D721Med (cell line): ENCODE measurements at regions not wholly inside any gene's neighbourhood (a gene's known extent, or its start where the extent isn't known, plus 50 kb on each side); places are given as distances from the start of the nearest gene placed in this dataset.

Experiments used
- DNase-seq: peaks from one replicate; pipeline ENCODE4 v3.0.0; 2011; ENCODE audit warnings: low spot score; ENCODE audit not compliant: insufficient read length
- FAIRE-seq: peaks from 2 replicates; lab custom pipeline; 2011; peaks lifted over from hg19 to GRCh38; lab: Jason Lieb, UNC
- CTCF ChIP-seq: IDR thresholded peaks from 2 replicates; pipeline ENCODE4 v1.5.1; 2012; ENCODE audit warnings: mild to moderate bottlenecking, control low read depth; ENCODE audit not compliant: insufficient read depth; ENCODE audit errors: missing control alignments

GRCh38 chr13:80857321-80857720 lies 516.4 kb upstream of the SPRY2 start:
- no peak for FAIRE-seq
- no peak for TF ChIP-seq CTCF

DNA sequence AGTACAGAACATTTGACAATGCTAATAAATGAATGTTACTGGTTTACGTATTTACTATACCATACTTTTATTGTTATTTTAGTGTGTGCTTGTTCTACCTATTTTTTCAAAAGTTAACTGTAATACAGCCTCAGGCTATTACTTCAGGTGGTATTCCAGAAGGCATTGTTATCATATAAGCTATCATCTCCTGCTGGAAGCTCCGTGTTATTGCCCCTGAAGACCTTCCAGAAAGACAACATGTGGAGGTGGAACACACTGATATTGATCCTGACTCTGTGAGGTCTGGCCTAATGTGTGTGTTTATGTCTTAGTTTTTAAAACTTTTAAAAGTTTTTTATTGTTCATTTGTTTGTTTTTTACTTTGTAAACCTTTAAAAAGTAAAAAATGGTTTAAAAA lies 509.8 kb upstream of the SPRY2 start:
- no peak for TF ChIP-seq CTCF
- DNase-seq = no peak
- no peak for FAIRE-seq

More at GRCh38 chr13:80857321-80857720, 516.4 kb upstream of the SPRY2 start:
- DNase-seq = no peak

- no peak for TF ChIP-seq CTCF
- DNase-seq (no peak), FAIRE-seq (no peak)
Observed at GRCh38 chr13:80844164-80844563, 503.2 kb upstream of the SPRY2 start.

GRCh38 chr13:80841414-80841813 lies 500.5 kb upstream of the SPRY2 start:
- no peak for TF ChIP-seq CTCF
- FAIRE-seq = no peak
- DNase-seq = no peak

- DNase-seq (no peak), FAIRE-seq (no peak)
- TF ChIP-seq CTCF = no peak
Observed at GRCh38 chr13:80840316-80840976, 499.5 kb upstream of the SPRY2 start.

GRCh38 chr13:80835902-80836301 lies 495.0 kb upstream of the SPRY2 start:
- no peak for TF ChIP-seq CTCF
- DNase-seq (no peak), FAIRE-seq (no peak)

- no peak for FAIRE-seq
- no peak for DNase-seq
Observed at GRCh38 chr13:80830431-80830830, 489.5 kb upstream of the SPRY2 start.

More at GRCh38 chr13:80830431-80830830, 489.5 kb upstream of the SPRY2 start:
- TF ChIP-seq CTCF = no peak
